ENCODE measurements at regions not wholly inside any gene's neighbourhood (a gene's known extent, or its start where the extent isn't known, plus 50 kb on each side); places are given as distances from the start of the nearest gene placed in this dataset.
A peak's percentile ranks its signal among the peaks of the same experiment; 100 is the strongest.
"Not testable (repeated sequence)": the region's sequence is repeated elsewhere in the genome, so short reads cannot be mapped to it uniquely, and the experiment has no call there.

- no peak for DNase-seq (ENCODE audit: low read depth in 3 of 3)
Observed at GRCh38 chr2:2664989-2665833, 334.1 kb upstream of the MYT1L start.

DNA sequence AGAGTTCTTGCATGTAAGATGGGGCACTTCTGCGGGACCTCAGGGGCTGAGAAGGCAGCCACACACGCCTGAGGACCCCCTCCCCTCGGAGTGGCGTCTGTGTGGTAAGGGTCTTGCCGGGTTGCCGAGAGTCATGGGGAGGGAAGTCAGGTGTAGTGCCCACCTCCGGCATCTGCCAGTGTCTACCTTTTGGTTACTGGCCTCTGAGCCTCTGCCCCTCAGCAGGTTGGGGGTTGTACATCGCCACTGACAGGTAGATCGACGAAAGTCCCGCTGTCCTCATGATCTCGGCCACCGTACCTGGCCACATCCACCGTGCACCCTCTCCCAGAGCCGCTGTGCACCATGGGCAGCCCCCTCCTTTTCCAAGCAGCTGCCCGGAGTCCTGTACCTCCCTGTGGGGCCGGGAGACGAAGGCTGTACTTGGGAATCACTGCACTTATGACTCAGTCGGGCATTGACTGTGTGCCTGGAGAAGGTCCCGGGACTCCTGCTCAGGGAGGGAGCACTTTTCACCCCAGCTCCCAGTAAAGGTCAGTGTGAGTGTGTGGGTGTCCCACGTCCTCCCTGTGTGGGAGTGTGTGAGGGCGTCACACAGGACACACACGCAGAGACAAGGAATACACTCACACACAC, 332.4 kb upstream of the MYT1L start:
- DNase-seq (ENCODE audit: low read depth in 3 of 3): no peak

DNA sequence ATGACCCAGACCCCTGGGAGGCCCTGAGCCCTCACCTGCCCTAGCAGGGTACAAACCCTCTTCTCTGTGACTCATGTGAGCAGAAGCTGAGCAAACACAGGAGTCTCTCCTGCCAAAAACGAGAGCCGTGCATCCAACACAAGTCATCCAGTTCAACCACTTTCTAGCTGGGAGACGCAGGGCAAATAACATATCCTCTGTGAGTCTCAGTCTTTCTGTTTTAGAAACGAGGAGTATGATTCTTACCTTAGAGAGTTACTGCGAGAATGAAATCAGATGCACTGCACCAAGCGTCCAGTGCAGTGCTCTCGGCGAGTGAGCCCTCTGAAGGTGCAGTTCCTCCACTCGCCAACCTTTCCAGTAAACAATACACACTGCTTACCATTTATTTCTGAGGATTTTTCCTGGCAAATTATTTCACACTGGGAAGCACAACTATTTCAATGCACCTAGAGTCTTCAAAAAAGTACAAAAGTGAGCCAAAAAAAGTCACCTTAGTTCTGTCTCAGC, 331.8 kb upstream of the MYT1L start:
- no peak for DNase-seq (ENCODE audit: low read depth in 3 of 3)

GRCh38 chr2:2662037-2662846, 331.2 kb upstream of the MYT1L start:
- no peak for DNase-seq (ENCODE audit: low read depth in 3 of 3)

- no peak for DNase-seq (ENCODE audit: low read depth in 3 of 3)
Observed at GRCh38 chr2:2660789-2661355, 329.8 kb upstream of the MYT1L start.

GRCh38 chr2:2657121-2657962, 326.3 kb upstream of the MYT1L start:
- no peak for DNase-seq (ENCODE audit: low read depth in 3 of 3)

DNA sequence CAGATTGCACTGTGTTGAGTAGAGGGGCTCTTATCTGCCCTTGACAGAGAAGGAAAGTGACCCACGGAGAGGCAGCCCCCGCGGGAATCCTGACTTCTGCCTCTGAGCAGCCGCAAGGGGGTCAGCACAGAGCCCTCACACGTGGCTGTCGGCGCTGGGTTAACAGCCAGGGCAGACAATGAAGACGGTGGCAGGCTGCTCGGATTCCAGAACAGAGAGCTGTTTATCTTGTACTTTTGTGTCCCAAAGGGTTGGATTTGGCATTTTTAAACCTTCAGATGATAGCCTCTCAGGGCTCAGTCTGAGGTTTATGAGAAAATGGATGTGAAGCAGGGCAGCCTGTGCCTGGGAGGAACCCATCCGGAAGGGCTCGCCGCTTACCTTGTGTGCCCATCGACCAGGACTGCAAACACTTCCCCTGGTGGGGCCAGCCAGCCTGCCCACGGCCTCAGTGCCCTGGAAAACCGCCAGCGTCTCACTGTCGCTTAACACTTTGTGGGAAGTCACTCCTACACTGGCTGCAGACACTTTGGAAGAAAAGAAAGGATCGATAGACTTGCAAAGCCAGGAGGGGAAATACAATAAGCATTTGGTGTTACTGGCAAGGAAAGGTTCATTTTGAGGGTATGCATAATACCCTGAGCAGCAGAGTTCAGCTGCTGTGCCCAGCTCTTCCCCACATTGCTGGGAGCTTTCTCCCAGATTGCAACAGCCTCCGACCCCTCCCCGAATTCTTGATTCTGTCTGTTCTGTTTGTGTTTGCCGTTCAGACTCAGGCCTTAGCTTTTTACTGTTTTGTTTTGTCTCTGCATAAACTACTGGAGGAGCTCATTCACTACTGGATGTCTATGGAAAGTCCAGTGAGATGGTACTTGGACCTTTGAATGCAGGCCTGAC, 325.3 kb upstream of the MYT1L start:
- DNase-seq (ENCODE audit: low read depth in 3 of 3): no peak

DNA sequence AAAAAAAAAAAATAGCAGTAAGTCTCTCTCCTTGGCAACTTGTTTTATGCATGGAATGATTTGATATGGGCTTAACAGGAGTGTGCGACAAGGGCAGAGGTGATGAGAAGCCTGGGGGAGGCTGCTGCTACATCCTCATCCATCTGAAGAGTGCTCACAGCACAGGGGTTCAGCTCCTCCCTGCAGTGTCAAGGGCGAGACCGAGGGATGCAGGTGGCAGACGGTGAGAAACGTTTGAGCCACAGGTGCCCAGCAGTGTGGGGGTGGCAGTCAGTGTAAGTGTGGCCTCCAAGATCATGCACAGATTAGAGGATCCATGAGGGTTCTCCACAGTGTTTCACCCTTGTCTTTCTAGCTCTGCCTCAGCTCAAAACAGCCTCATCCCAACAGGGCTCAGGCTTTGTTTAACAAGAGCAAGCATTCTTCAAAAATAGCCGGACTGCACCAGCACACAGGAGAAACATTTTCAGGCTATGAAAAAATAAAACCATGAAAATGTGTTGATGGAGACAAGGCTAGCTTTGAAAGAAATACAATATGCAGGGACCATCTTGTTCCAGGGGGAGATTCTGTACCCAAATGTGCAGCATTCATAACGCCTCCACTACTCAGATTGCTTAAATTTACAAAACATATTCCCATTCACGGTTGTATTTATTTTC, 324.5 kb upstream of the MYT1L start:
- no peak for DNase-seq (ENCODE audit: low read depth in 3 of 3)

- DNase-seq (ENCODE audit: low read depth in 3 of 3): no peak
Observed at GRCh38 chr2:2653231-2653630, 322.2 kb upstream of the MYT1L start.

DNA sequence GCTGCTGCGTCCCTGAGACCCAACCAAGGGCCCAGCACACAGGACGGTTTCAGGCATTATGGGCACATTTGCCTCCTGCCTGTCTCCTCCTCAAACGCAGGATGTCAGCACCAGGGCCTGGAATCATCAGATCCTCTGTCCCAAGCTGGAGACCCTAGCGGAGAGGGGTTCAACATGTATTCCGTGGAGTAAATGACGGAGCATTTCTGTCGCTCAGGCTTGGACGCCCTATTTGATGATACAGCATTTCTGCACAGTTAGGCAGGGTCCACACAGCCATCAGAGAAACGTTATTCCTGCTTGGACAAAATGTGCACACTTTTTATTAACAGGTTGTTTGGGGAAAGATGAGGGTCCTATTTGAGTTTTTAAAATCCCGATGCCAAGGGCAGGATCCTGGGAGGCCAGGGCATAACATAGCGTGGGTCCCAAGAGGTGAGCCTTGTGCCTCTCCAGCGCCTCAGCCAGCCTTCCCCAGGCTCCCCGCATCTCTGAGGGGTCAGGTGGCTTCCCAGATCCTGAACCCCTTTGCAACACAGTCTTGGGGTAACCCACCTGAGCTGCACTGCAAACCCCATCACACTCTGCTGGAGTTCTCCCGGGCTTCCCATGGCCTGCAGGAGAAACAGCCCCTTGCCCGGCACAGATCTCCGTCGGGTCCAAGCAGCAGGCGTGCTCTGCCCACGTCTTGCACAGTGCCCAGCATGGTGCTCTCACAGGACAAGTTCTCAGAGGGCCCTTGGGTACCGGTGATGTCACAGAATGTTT, 319.7 kb upstream of the MYT1L start:
- no peak for DNase-seq (ENCODE audit: low read depth in 3 of 3)

DNA sequence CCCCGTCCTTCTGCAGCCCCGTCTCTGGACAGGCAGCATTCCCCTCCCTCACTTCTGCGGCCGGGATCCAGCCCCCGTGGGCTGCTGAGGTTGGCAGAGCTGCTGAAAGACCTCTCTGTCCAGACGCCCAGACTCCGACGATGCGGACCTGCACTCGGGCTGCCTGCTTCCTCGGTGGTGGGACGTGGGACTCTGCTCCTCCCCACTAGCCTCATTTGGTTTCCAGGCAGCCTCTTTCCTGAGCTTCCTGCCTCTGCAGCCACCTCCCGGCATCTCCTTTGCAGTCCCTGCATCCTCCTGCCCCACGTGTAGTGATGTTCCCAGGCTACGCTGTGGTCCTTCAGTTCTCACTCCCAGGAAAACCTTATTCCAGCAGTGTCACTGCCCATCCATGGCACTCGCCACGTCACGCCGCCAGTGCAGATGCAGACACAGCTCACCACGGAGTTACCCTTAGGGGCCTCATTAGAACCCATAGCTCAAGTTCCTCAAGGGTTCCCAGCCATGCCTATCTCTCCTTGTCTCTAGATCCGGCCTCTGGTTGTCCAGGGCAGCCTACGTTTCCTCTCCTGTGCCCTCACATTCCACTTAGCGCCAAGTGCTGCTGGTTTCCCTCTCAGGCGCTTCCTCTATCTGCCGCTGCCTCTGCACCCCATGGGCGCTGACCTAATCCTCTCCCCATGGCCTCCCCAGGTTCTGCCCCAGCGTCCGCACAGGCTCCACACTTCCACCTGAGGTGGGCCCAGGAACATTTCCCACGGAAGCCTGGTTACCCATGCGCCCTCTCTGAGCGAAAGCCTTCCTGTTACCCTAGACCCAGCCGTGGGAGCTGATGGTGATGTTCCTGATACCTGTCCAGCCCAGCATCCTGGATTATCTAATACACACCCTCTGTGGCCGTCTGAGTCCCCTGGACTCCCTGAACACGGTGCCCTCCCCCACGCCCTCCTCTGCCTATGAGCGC, 318.3 kb upstream of the MYT1L start:
- DNase-seq (ENCODE audit: low read depth in 3 of 3): no peak

DNA sequence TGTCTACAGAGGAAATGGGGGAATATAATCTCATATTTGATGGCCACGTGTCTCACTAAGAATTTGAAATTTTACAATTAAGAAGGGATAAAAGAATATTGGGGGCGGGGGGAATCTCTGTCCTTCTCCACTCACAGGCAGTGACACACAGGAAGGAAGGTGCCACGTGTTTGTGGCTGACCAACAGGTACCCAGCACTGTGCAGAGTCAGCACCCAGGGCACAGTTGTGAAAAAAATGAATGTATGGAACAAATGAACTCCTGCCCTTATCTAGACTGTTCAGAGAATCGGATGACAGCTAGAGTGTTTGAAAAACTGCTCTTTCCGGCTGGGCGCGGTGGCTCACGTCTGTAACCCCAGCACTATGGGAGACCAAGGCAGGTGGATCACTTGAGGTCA, 317.0 kb upstream of the MYT1L start:
- DNase-seq (ENCODE audit: low read depth in 3 of 3): no peak

GRCh38 chr2:2647141-2647541, 316.1 kb upstream of the MYT1L start:
- no peak for DNase-seq (ENCODE audit: low read depth in 3 of 3)

GRCh38 chr2:2646433-2647051, 315.5 kb upstream of the MYT1L start:
- DNase-seq (ENCODE audit: low read depth in 3 of 3): peak in 2 of 3 experiments; percentile 9 to 22

DNA sequence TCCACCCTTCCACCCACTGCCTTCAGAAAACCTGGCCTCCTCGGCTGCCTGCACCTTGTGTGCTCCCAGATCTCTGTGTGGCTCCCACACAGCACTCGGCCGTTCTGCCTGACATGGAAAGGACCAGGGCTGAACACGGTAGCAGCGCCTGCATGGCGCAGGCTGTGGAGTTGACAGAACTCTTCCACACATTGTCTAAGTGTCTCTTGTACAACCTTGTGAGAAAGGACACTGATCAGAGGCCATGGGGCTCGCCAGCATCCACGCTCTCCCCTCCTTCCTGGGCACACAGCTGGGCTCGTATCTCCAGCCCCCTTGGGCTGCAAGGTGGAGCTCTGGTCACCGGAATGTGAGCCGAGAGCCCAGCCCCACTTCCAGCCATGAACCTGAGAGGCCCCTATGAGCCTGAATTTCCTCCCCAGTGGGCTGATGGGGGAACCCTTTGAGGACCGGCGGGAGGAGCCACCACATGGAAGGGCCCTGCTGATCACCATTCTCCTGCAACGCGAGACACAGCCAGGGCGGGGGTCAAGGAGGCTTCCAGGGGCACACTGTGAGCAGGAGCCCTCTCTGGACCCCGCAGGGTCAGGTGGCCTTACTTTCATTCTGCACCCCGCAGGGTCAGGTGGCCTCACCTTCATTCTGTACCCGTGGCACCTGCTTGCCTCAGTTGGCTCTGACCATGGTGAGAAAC, 314.2 kb upstream of the MYT1L start:
- DNase-seq (ENCODE audit: low read depth in 3 of 3): no peak

GRCh38 chr2:2644751-2645150, 313.7 kb upstream of the MYT1L start:
- DNase-seq (ENCODE audit: low read depth in 3 of 3): not testable (repeated sequence)
